IMR-90 (cell line): ENCODE measurements at regions not wholly inside any gene's neighbourhood (a gene's known extent, or its start where the extent isn't known, plus 50 kb on each side); places are given as distances from the start of the nearest gene placed in this dataset.

ENCODE experiments used
- ATAC-seq: fragments of 200-7000 bp; cut with Tn5 transposase; 2 replicates; pipeline ENCODE4 v1.9.1; 2020; ENCODE audit warnings: low read depth, mild to moderate bottlenecking, moderate library complexity
- BruUV-seq: library from RNA; stranded (reverse); fragments of 400-500 nt; replicated peaks from 2 replicates; lab custom pipeline; 2021; lab: Mats Ljungman, UMichigan
- CTCF ChIA-PET: fragments of 300-600 bp; formaldehyde crosslinking; extraction: SDS; loops from one replicate; lab custom pipeline; 2021; ENCODE audit warnings: antibody characterized with exemption; lab: Yijun Ruan, JAX
- POLR2A ChIA-PET: fragments of 300-600 bp; sonication (Branson Sonifier 250); formaldehyde crosslinking; loops from one replicate; lab custom pipeline; 2022; ENCODE audit warnings: antibody characterized with exemption; ENCODE audit not compliant: unreplicated experiment; lab: Charles Lee
- DNase-seq: peaks from one replicate; pipeline ENCODE4 v3.0.0; 2013
- H2AFZ ChIP-seq: replicated peaks from 2 replicates; pipeline ENCODE3; 2013; ENCODE audit warnings: low read length, mild to moderate bottlenecking; ENCODE audit not compliant: poor library complexity
- H2AK5ac ChIP-seq: 2 replicates; pipeline ENCODE4 v1.6.1; 2013; ENCODE audit warnings: low read depth, low read length, inconsistent platforms
- H2AK9ac ChIP-seq: replicated peaks from 2 replicates; pipeline ENCODE3; 2013; ENCODE audit warnings: mild to moderate bottlenecking, low read depth, low read length, moderate library complexity; ENCODE audit not compliant: poor library complexity
- H2BK120ac ChIP-seq: 2 replicates; pipeline ENCODE4 v1.6.1; 2013; ENCODE audit warnings: low read depth, low read length, inconsistent platforms
- H2BK15ac ChIP-seq: 3 replicates; pipeline ENCODE4 v1.6.1; 2013; ENCODE audit warnings: low read depth, low read length, inconsistent platforms
- H2BK20ac ChIP-seq: 2 replicates; pipeline ENCODE4 v1.6.1; 2013; ENCODE audit warnings: low read depth, mild to moderate bottlenecking, inconsistent platforms, low read length, moderate library complexity
- H2BK5ac ChIP-seq: 2 replicates; pipeline ENCODE4 v1.6.1; 2013; ENCODE audit warnings: mild to moderate bottlenecking, low read depth, low read length, inconsistent platforms; ENCODE audit not compliant: poor library complexity, severe bottlenecking
- H3K14ac ChIP-seq: replicated peaks from 2 replicates; pipeline ENCODE4 v1.6.1; 2013; ENCODE audit warnings: low read depth, low read length, inconsistent platforms
- H3K18ac ChIP-seq: 2 replicates; pipeline ENCODE4 v1.6.1; 2013; ENCODE audit warnings: low read depth, low read length, control low read depth
- H3K23ac ChIP-seq: 2 replicates; pipeline ENCODE4 v1.6.1; 2013; ENCODE audit warnings: low read depth, low read length, inconsistent platforms
- H3K27ac ChIP-seq: 2 replicates; pipeline ENCODE4 v1.5.1; 2013; ENCODE audit warnings: mild to moderate bottlenecking, control low read depth, low read length; ENCODE audit not compliant: insufficient read depth
- H3K27me3 ChIP-seq: 2 replicates; pipeline ENCODE4 v1.6.1; 2013; ENCODE audit warnings: low read length; ENCODE audit not compliant: control insufficient read depth, insufficient read depth
- H3K36me3 ChIP-seq: 2 replicates; pipeline ENCODE4 v1.6.1; 2013; ENCODE audit warnings: low read length, mixed read lengths; ENCODE audit not compliant: control insufficient read depth, insufficient read depth
- H3K4ac ChIP-seq: 2 replicates; pipeline ENCODE4 v1.6.1; 2013; ENCODE audit warnings: low read depth, low read length, inconsistent platforms
- H3K4me1 ChIP-seq: 2 replicates; pipeline ENCODE4 v1.6.1; 2013; ENCODE audit warnings: low read length, mixed read lengths; ENCODE audit not compliant: control insufficient read depth, insufficient read depth
- H3K4me2 ChIP-seq: 2 replicates; pipeline ENCODE4 v1.6.1; 2013; ENCODE audit warnings: low read depth, mild to moderate bottlenecking, control low read depth, low read length, moderate library complexity
- H3K4me3 ChIP-seq: 2 replicates; pipeline ENCODE4 v1.5.1; 2013; ENCODE audit warnings: low read depth, mild to moderate bottlenecking, control low read depth, low read length, moderate library complexity; ENCODE audit not compliant: insufficient read depth
- H3K56ac ChIP-seq: 2 replicates; pipeline ENCODE4 v1.6.1; 2013; ENCODE audit warnings: low read length, inconsistent platforms; ENCODE audit not compliant: insufficient read depth; ENCODE audit errors: extremely low read depth
- H3K79me1 ChIP-seq, 2 experiments: 2 replicates each; pipeline ENCODE4 v1.6.1; 2013; ENCODE audit warnings: low read length in 2 of 2, inconsistent platforms in 1 of 2, low read depth in 1 of 2
- H3K9ac ChIP-seq: 2 replicates; pipeline ENCODE4 v1.6.1; 2013; ENCODE audit warnings: low read depth, low read length, control low read depth
- H3K9me1 ChIP-seq: 2 replicates; pipeline ENCODE4 v1.6.1; 2013; ENCODE audit warnings: low read length, inconsistent platforms; ENCODE audit not compliant: insufficient read depth
- H3K9me3 ChIP-seq: 2 replicates; pipeline ENCODE4 v1.6.1; 2013; ENCODE audit warnings: low read length; ENCODE audit not compliant: control insufficient read depth, insufficient read depth
- H4K20me1 ChIP-seq: 2 replicates; pipeline ENCODE4 v1.6.1; 2013; ENCODE audit warnings: low read length, inconsistent platforms; ENCODE audit not compliant: insufficient read depth
- H4K5ac ChIP-seq: 2 replicates; pipeline ENCODE4 v1.6.1; 2013; ENCODE audit warnings: mild to moderate bottlenecking, low read depth, low read length, control low read depth
- H4K8ac ChIP-seq, 2 experiments: 2 replicates each; pipeline ENCODE4 v1.6.1; 2013; ENCODE audit warnings: low read depth in 2 of 2, low read length in 2 of 2, control low read depth in 1 of 2, inconsistent platforms in 1 of 2
- H4K91ac ChIP-seq: 2 replicates; pipeline ENCODE4 v1.6.1; 2013; ENCODE audit warnings: low read depth, low read length, inconsistent platforms; ENCODE audit not compliant: insufficient read depth
- CEBPB ChIP-seq: IDR thresholded peaks from 2 replicates; pipeline ENCODE4 v1.6.1; 2012; ENCODE audit warnings: low read depth, low read length, improper control_type of control experiment
- CHD1 ChIP-seq: IDR thresholded peaks from 2 replicates; pipeline ENCODE4 v1.6.1; 2012; ENCODE audit warnings: low read depth, low read length, improper control_type of control experiment
- ELK1 ChIP-seq: fragments of 150-350 bp; IDR thresholded peaks from 2 replicates; pipeline ENCODE4 v1.6.1; 2016; ENCODE audit warnings: low read depth, mild to moderate bottlenecking, low read length, moderate library complexity, borderline replicate concordance
- FOS ChIP-seq: fragments of 150-350 bp; IDR thresholded peaks from 2 replicates; pipeline ENCODE4 v1.6.1; 2016; ENCODE audit warnings: low read depth, low read length
- MAZ ChIP-seq: IDR thresholded peaks from 2 replicates; pipeline ENCODE4 v1.6.1; 2012; ENCODE audit warnings: low read depth, mild to moderate bottlenecking, low read length, improper control_type of control experiment, moderate library complexity, borderline replicate concordance
- NFE2L2 ChIP-seq: fragments of 150-350 bp; IDR thresholded peaks from 2 replicates; pipeline ENCODE4 v1.6.1; 2016; ENCODE audit warnings: low read depth, mild to moderate bottlenecking, low read length
- POLR2A ChIP-seq: IDR thresholded peaks from 2 replicates; pipeline ENCODE4 v1.6.1; 2012; ENCODE audit warnings: mild to moderate bottlenecking, low read depth, low read length
- RAD21 ChIP-seq: IDR thresholded peaks from 2 replicates; pipeline ENCODE4 v1.6.1; 2012; ENCODE audit warnings: low read length, improper control_type of control experiment
- RCOR1 ChIP-seq: IDR thresholded peaks from 2 replicates; pipeline ENCODE4 v1.6.1; 2012; ENCODE audit warnings: mild to moderate bottlenecking, low read length, improper control_type of control experiment; ENCODE audit not compliant: insufficient replicate concordance
- RFX5 ChIP-seq: IDR thresholded peaks from 2 replicates; pipeline ENCODE4 v1.8.0; 2012; ENCODE audit warnings: low read depth, mild to moderate bottlenecking, low read length, moderate library complexity
- SMC3 ChIP-seq: fragments of 150-350 bp; IDR thresholded peaks from 2 replicates; pipeline ENCODE4 v1.6.1; 2016; ENCODE audit warnings: low read depth, mild to moderate bottlenecking, antibody characterized with exemption, low read length, moderate library complexity
- WGBS, 2 experiments: methylation state at CpG; one replicate each; pipeline versions ENCODE4 v1.1.5 to v1.1.7; 2013; ENCODE audit warnings: missing lambda C conversion rate in 2 of 2; ENCODE audit not compliant: insufficient read length in 1 of 2; ENCODE audit errors: extremely low coverage in 2 of 2; 5-methylcytosine and 5-hydroxymethylcytosine counted together
- dilution Hi-C: fragments of 300-500 bp; cut with HindIII; formaldehyde crosslinking; loops from one replicate; pipeline ENCODE4 v1.14.3; 2018; ENCODE audit warnings: low sequenced_read_pairs; ENCODE audit not compliant: unreplicated experiment
- in situ Hi-C: fragments of 300-500 bp; cut with MboI; formaldehyde crosslinking; loops from 3 replicates; pipeline ENCODE4 v1.14.3; 2019; ENCODE audit warnings: low sequenced_read_pairs, inconsistent platforms, mixed read lengths
- intact Hi-C: fragments of 100-400 bp; cut with micrococcal nuclease; formaldehyde crosslinking; loops from 2 replicates; pipeline ENCODE4 v1.10.0; 2022

DNA sequence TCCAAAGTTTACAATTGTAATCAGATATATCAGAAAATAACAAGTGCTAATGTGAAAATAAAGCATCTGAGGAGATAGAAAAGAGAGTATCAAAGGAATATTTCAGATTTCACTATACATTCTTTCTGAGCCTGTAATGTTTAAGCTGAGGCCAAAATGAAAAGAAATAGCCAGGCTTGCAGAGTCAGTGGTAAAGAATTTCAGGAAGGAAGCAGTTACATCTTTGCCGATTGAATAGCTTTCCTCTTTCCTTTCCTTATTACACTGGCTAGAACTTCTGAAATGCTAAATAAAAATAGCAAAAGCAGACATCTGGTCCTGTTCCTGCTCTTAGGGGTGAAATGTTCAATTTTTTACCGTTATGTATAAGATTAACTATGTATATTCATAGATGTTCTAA lies 1441.6 kb upstream of the PCDH7 start:
- Histone ChIP-seq H3K27ac (peak overlapping the region; percentile 41; the same call in 1 of the 2 replicates), H3K18ac (peak overlapping the region; percentile 78; the same call in 1 of the 2 replicates), H4K91ac (peak overlapping the region; percentile 32; the same call in 1 of the 2 replicates), H3K14ac (0 out of 2 replicates have a peak overlapping the region, but pooled peaks have one; percentile 63), H3K79me1 (no peaks in the 10 kb centered on the region), H3K9me3 (peaks cover under 1% of the 10 kb centered on the region; the same call in 1 of the 2 replicates), H4K20me1 (no peaks in the 10 kb centered on the region), H3K4me3 (no peak overlapping the region), H2AFZ (no peak overlapping the region), H2BK20ac (peak overlapping the region; percentile 86; the same call in 1 of the 2 replicates), H3K36me3 (no peaks in the 10 kb centered on the region), H3K9me1 (no peaks in the 10 kb centered on the region), H2BK15ac (peak overlapping the region; percentile 44; the same call in 1 of the 3 replicates), H3K27me3 (no peaks in the 10 kb centered on the region), H2AK9ac (no peak overlapping the region), H3K56ac (no peak overlapping the region), H3K4me1 (no peaks in the 10 kb centered on the region; the same call in 1 of the 2 replicates), H2AK5ac (no peak overlapping the region), H3K4ac (peak overlapping the region; percentile 69; the same call in 1 of the 2 replicates), H2BK120ac (peak overlapping the region; percentile 92), H4K5ac (no peak overlapping the region), H2BK5ac (peak overlapping the region; percentile 70), H3K23ac (peak overlapping the region; percentile 87; the same call in 1 of the 2 replicates), H3K4me2 (peak overlapping the region; percentile 55; the same call in 1 of the 2 replicates), H3K9ac (no peak overlapping the region), H4K8ac (peak overlapping the region; percentile 23 to 56; a peak in 3 of 4 replicates)
- CTCF ChIA-PET, result interaction anchor here (0.7 kb wide), 1 partner anchor 32 kb away, joined by 3 read pairs; no protein-coding TSS in a partner anchor
- intact Hi-C loops (no loop called here), dilution Hi-C loops (no loop called here), in situ Hi-C loops (no loop called here)
- no TSS peak for BruUV-seq
- POLR2A ChIA-PET, result no interaction called here
- ATAC-seq, result peak; percentile 96
- DNase-seq, result peak; percentile 79
- WGBS, 2 experiments, result no CpG with 5 or more reads among the region's 2 CpGs
- no peak for TF ChIP-seq FOS
- no peak for TF ChIP-seq RAD21
- TF ChIP-seq ELK1, result no peak
- TF ChIP-seq POLR2A, result no peak
- no peak for TF ChIP-seq MAZ
- TF ChIP-seq SMC3, result no peak
- no peak for TF ChIP-seq RCOR1
- no peak for TF ChIP-seq CEBPB
- no peak for TF ChIP-seq CHD1
- no peak for TF ChIP-seq RFX5
- TF ChIP-seq NFE2L2, result no peak
